Neural progenitor cell (in vitro differentiated cells): ENCODE measurements at regions not wholly inside any gene's neighbourhood (a gene's known extent, or its start where the extent isn't known, plus 50 kb on each side); places are given as distances from the start of the nearest gene placed in this dataset.
"Not testable (repeated sequence)": the region's sequence is repeated elsewhere in the genome, so short reads cannot be mapped to it uniquely, and the experiment has no call there.

Experiments
- EZH2 ChIP-seq: fragments of 200-600 bp; sonication (generic); IDR thresholded peaks from 2 replicates; pipeline ENCODE4 v1.6.1; 2017; ENCODE audit warnings: antibody characterized with exemption, mild to moderate bottlenecking, moderate library complexity
- TF ChIP-seq, protein P1 (sequence below): fragments of 200-600 bp; sonication (generic); IDR thresholded peaks from 2 replicates; pipeline ENCODE4 v1.5.1; 2017; ENCODE audit warnings: antibody characterized with exemption, mild to moderate bottlenecking

GRCh38 chr3:177271811-177272501 is 74.7 kb upstream of the TBL1XR1 start:
- TF ChIP-seq, protein P1, sequence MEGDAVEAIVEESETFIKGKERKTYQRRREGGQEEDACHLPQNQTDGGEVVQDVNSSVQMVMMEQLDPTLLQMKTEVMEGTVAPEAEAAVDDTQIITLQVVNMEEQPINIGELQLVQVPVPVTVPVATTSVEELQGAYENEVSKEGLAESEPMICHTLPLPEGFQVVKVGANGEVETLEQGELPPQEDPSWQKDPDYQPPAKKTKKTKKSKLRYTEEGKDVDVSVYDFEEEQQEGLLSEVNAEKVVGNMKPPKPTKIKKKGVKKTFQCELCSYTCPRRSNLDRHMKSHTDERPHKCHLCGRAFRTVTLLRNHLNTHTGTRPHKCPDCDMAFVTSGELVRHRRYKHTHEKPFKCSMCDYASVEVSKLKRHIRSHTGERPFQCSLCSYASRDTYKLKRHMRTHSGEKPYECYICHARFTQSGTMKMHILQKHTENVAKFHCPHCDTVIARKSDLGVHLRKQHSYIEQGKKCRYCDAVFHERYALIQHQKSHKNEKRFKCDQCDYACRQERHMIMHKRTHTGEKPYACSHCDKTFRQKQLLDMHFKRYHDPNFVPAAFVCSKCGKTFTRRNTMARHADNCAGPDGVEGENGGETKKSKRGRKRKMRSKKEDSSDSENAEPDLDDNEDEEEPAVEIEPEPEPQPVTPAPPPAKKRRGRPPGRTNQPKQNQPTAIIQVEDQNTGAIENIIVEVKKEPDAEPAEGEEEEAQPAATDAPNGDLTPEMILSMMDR: not testable (repeated sequence)
- not testable (repeated sequence) for TF ChIP-seq EZH2
